Kidney (tissue), 13 donors: ENCODE measurements at regions not wholly inside any gene's neighbourhood (a gene's known extent, or its start where the extent isn't known, plus 50 kb on each side); places are given as distances from the start of the nearest gene placed in this dataset.
A peak's percentile ranks its signal among the peaks of the same experiment; 100 is the strongest.

Source experiments
- DNase-seq, 5 donors: peaks; one replicate each; pipeline ENCODE4 v3.0.0-alpha.2; 2013 to 2020
- FAIRE-seq: peaks from 2 replicates; lab custom pipeline; 2012; peaks lifted over from hg19 to GRCh38; lab: Jason Lieb, UNC
- H3K27ac ChIP-seq, 2 donors: one replicate each; pipeline ENCODE4 v1.7.0; 2013; ENCODE audit warnings: low read depth in 2 of 2, low read length in 2 of 2, inconsistent platforms in 1 of 2
- H3K27me3 ChIP-seq: one replicate; pipeline ENCODE4 v1.7.1; 2013; ENCODE audit warnings: low read length, inconsistent platforms; ENCODE audit not compliant: control insufficient read depth, insufficient read depth
- H3K36me3 ChIP-seq, 3 donors: one replicate each; pipeline versions ENCODE4 v1.7.0 to v1.7.1; 2013; ENCODE audit warnings: low read length in 3 of 3, control low read depth in 1 of 3, inconsistent platforms in 1 of 3; ENCODE audit not compliant: insufficient read depth in 3 of 3, control insufficient read depth in 2 of 3
- H3K4me1 ChIP-seq, 3 donors: one replicate each; pipeline versions ENCODE4 v1.7.0 to v1.7.1; 2013; ENCODE audit warnings: low read length in 3 of 3, inconsistent platforms in 1 of 3, low read depth in 1 of 3; ENCODE audit not compliant: control insufficient read depth in 2 of 3, insufficient read depth in 2 of 3
- H3K4me3 ChIP-seq, 3 donors: one replicate each; pipeline versions ENCODE4 v1.7.0 to v1.8.1; 2013; ENCODE audit warnings: low read length in 3 of 3, control low read depth in 1 of 3, inconsistent platforms in 1 of 3
- H3K9ac ChIP-seq, 3 donors: one replicate each; pipeline versions ENCODE4 v1.7.0 to v1.7.1; 2013; ENCODE audit warnings: low read length in 3 of 3, control low read depth in 1 of 3, inconsistent platforms in 1 of 3
- H3K9me3 ChIP-seq, 3 donors: one replicate each; pipeline versions ENCODE4 v1.7.0 to v1.7.1; 2013; ENCODE audit warnings: low read length in 3 of 3, control low read depth in 1 of 3, inconsistent platforms in 1 of 3; ENCODE audit not compliant: control insufficient read depth in 2 of 3, insufficient read depth in 1 of 3
- CTCF ChIP-seq: IDR thresholded peaks from 3 replicates; pipeline ENCODE4 v1.5.1; 2012; ENCODE audit warnings: mild to moderate bottlenecking, moderate library complexity, borderline replicate concordance; ENCODE audit not compliant: insufficient read depth; ENCODE audit errors: extremely low read depth
- intact Hi-C: fragments of 100-400 bp; cut with DNase I; formaldehyde crosslinking; loops from one replicate; pipeline ENCODE4 v1.11.1; 2022
- donor health status: control.
- donor health status: control.
- donor health status: control.
- donor health status: control.
- donor health status: control.
- donor health status: DM: yes; HTN: yes; CAD: no.
- donor health status: Normal renal cell carcinoma (clear cell type).

- H3K4me3 ChIP-seq: no peak overlapping the region
- H3K27me3 ChIP-seq: no peaks in the 10 kb centered on the region
- no peaks in the 10 kb centered on the region for H3K36me3 ChIP-seq
- no peak for TF ChIP-seq CTCF
- intact Hi-C loops: loop anchor here (10.0 kb wide), 1 partner anchor 84 kb away; no protein-coding TSS in a partner anchor
- FAIRE-seq (no peak), DNase-seq (no peak)
- peaks cover 7 to 12% (median 11%) of the 10 kb centered on the region in 3 donors for H3K4me1 ChIP-seq
- no peaks in the 10 kb centered on the region for H3K9me3 ChIP-seq
- no peak overlapping the region for H3K9ac ChIP-seq
- peak overlapping the region in 1 of 2 donors; percentile 49 for H3K27ac ChIP-seq
Observed at GRCh38 chr1:94329276-94329675, 88.9 kb upstream of the ABCD3 start.

- intact Hi-C loops: loop anchor here (10.0 kb wide), 1 partner anchor 82 kb away; no protein-coding TSS in a partner anchor
- TF ChIP-seq CTCF: no peak
- FAIRE-seq: no peak
- H3K4me3 ChIP-seq: peak overlapping the region; percentile 35 to 46 (median 35)
- DNase-seq: peak; percentile 68 to 89 (median 70)
- no peaks in the 10 kb centered on the region for H3K27me3 ChIP-seq
- peak overlapping the region; percentile 69 to 81 for H3K27ac ChIP-seq
- H3K9ac ChIP-seq: no peak overlapping the region
- no peaks in the 10 kb centered on the region for H3K9me3 ChIP-seq
- peaks cover 7 to 12% (median 10%) of the 10 kb centered on the region in 3 donors for H3K4me1 ChIP-seq
- no peaks in the 10 kb centered on the region for H3K36me3 ChIP-seq
Observed at GRCh38 chr1:94327001-94327690, 89.8 kb upstream of the ARHGAP29 start.

- FAIRE-seq: no peak
- intact Hi-C loops: loop anchor here (10.0 kb wide), 1 partner anchor 82 kb away; no protein-coding TSS in a partner anchor
- H3K27me3 ChIP-seq: no peaks in the 10 kb centered on the region
- H3K36me3 ChIP-seq: no peaks in the 10 kb centered on the region
- no peak overlapping the region for H3K9ac ChIP-seq
- DNase-seq: no peak
- no peak for TF ChIP-seq CTCF
- H3K27ac ChIP-seq: peak overlapping the region; percentile 25 to 81
- H3K4me3 ChIP-seq: no peak overlapping the region
- H3K4me1 ChIP-seq: peaks cover 9 to 12% (median 10%) of the 10 kb centered on the region in 3 donors
- H3K9me3 ChIP-seq: no peaks in the 10 kb centered on the region
Observed at GRCh38 chr1:94326329-94326728, 88.9 kb upstream of the ARHGAP29 start.
